Keratinocyte (primary cell): ENCODE measurements at regions not wholly inside any gene's neighbourhood (a gene's known extent, or its start where the extent isn't known, plus 50 kb on each side); places are given as distances from the start of the nearest gene placed in this dataset.

Source experiments
- DNase-seq: peaks from one replicate; pipeline ENCODE4 v3.0.0-alpha.2; 2011; ENCODE audit warnings: low read depth, missing footprints, low spot score
- FAIRE-seq: peaks from 2 replicates; lab custom pipeline; 2011; peaks lifted over from hg19 to GRCh38; lab: Jason Lieb, UNC
- H2AFZ ChIP-seq: 2 replicates; pipeline ENCODE4 v1.6.0; 2012; ENCODE audit warnings: low read length, control low read depth, inconsistent platforms; ENCODE audit not compliant: control insufficient read depth
- H3K27ac ChIP-seq: 2 replicates; pipeline ENCODE4 v1.5.1; 2011; ENCODE audit warnings: low read length; ENCODE audit not compliant: control insufficient read depth, insufficient read depth
- H3K27me3 ChIP-seq: 3 replicates; pipeline ENCODE4 v1.6.0; 2011; ENCODE audit warnings: low read length; ENCODE audit not compliant: control insufficient read depth, insufficient read depth; ENCODE audit errors: extremely low read depth
- H3K36me3 ChIP-seq, 2 experiments: 2 replicates in 1 of 2; 3 replicates in 1 of 2; pipeline ENCODE4 v1.5.1; 2011; ENCODE audit warnings: low read length in 2 of 2, mild to moderate bottlenecking in 1 of 2; ENCODE audit not compliant: control insufficient read depth in 2 of 2, insufficient read depth in 2 of 2; ENCODE audit errors: extremely low read depth in 1 of 2
- H3K4me1 ChIP-seq: 3 replicates; pipeline ENCODE4 v1.5.1; 2011; ENCODE audit warnings: low read length; ENCODE audit not compliant: control insufficient read depth, insufficient read depth; ENCODE audit errors: extremely low read depth
- H3K4me2 ChIP-seq: 3 replicates; pipeline ENCODE4 v1.6.0; 2011; ENCODE audit warnings: low read depth, low read length; ENCODE audit not compliant: control insufficient read depth, insufficient read depth; ENCODE audit errors: extremely low read depth
- H3K4me3 ChIP-seq, 3 experiments: fragments of 200-600 bp in 1 of 3; sonication (generic) in 1 of 3; 2 replicates in 2 of 3; 3 replicates in 1 of 3; pipeline ENCODE4 v1.5.1; 2011 to 2016; ENCODE audit warnings: low read length in 3 of 3, mild to moderate bottlenecking in 3 of 3, control low read depth in 2 of 3, inconsistent platforms in 1 of 3, low read depth in 1 of 3, mixed read lengths in 1 of 3, mixed run types in 1 of 3, moderate library complexity in 1 of 3; ENCODE audit not compliant: control insufficient read depth in 2 of 3, insufficient read depth in 2 of 3; ENCODE audit errors: extremely low read depth in 1 of 3
- H3K79me2 ChIP-seq: 2 replicates; pipeline ENCODE4 v1.6.0; 2012; ENCODE audit warnings: low read length; ENCODE audit not compliant: control insufficient read depth, insufficient read depth
- H3K9ac ChIP-seq: 3 replicates; pipeline ENCODE4 v1.6.0; 2011; ENCODE audit warnings: low read length; ENCODE audit not compliant: control insufficient read depth, insufficient read depth; ENCODE audit errors: extremely low read depth
- H3K9me1 ChIP-seq: 3 replicates; pipeline ENCODE4 v1.6.0; 2011; ENCODE audit warnings: low read length; ENCODE audit not compliant: control insufficient read depth, insufficient read depth; ENCODE audit errors: extremely low read depth
- H3K9me3 ChIP-seq: 2 replicates; pipeline ENCODE4 v1.5.1; 2012; ENCODE audit warnings: low read depth, low read length; ENCODE audit not compliant: control insufficient read depth
- H4K20me1 ChIP-seq: 3 replicates; pipeline ENCODE4 v1.6.0; 2011; ENCODE audit warnings: low read length; ENCODE audit not compliant: control insufficient read depth, insufficient read depth; ENCODE audit errors: extremely low read depth
- CTCF ChIP-seq, 3 experiments: IDR thresholded peaks in 1 of 3; conservative IDR thresholded peaks in 1 of 3; optimal IDR thresholded peaks in 1 of 3; 2 replicates in 2 of 3; 3 replicates in 1 of 3; pipeline versions ENCODE3 to v1.5.1; 2011; ENCODE audit warnings: low read length in 3 of 3, mild to moderate bottlenecking in 3 of 3, moderate library complexity in 2 of 3, control low read depth in 1 of 3, inconsistent platforms in 1 of 3; ENCODE audit not compliant: insufficient read depth in 2 of 3; ENCODE audit errors: extremely low read depth in 1 of 3
- EZH2 ChIP-seq: IDR thresholded peaks from one replicate; pipeline ENCODE4 v1.6.1; 2012; ENCODE audit warnings: inconsistent platforms, mild to moderate bottlenecking, low read length, moderate library complexity
- dilution Hi-C: fragments of 300-500 bp; cut with MboI; formaldehyde crosslinking; loops from one replicate; pipeline ENCODE4 v1.7.0; 2020; ENCODE audit warnings: low sequenced_read_pairs; ENCODE audit not compliant: extremely low pct_ligation_motif_present

GRCh38 chr1:82441402-82441801, 640.7 kb downstream of the ADGRL2 start:
- H3K4me3 ChIP-seq, result no peak overlapping the region
- H3K4me2 ChIP-seq, result no peak overlapping the region
- no peaks in the 10 kb centered on the region for H3K9me1 ChIP-seq
- H4K20me1 ChIP-seq, result no peaks in the 10 kb centered on the region
- TF ChIP-seq CTCF (optimal IDR thresholded peaks at IDR 0.05 in 1 of 3, IDR thresholded peaks at IDR 0.05 in 1 of 3, conservative IDR thresholded peaks at IDR 0.05 in 1 of 3; ENCODE audit: extremely low read depth in 1 of 3, insufficient read depth in 2 of 3, low read length in 3 of 3) (no peak), EZH2 (no peak)
- no peaks in the 10 kb centered on the region for H3K4me1 ChIP-seq
- no peaks in the 10 kb centered on the region for H3K27me3 ChIP-seq
- H3K79me2 ChIP-seq, result no peaks in the 10 kb centered on the region
- DNase-seq, result no peak
- no peak overlapping the region for H2AFZ ChIP-seq
- dilution Hi-C loops, result no loop called here
- no peak overlapping the region for H3K27ac ChIP-seq
- FAIRE-seq, result no peak
- no peak overlapping the region for H3K9ac ChIP-seq
- H3K36me3 ChIP-seq, result no peaks in the 10 kb centered on the region
- no peaks in the 10 kb centered on the region for H3K9me3 ChIP-seq

GRCh38 chr1:82423174-82423815, 622.6 kb downstream of the ADGRL2 start:
- no peak for DNase-seq
- dilution Hi-C loops, result no loop called here

More at GRCh38 chr1:82423174-82423815, 622.6 kb downstream of the ADGRL2 start:
- no peaks in the 10 kb centered on the region for H4K20me1 ChIP-seq
- H3K4me2 ChIP-seq, result no peak overlapping the region
- no peaks in the 10 kb centered on the region for H3K9me3 ChIP-seq
- no peak for FAIRE-seq
- H3K4me3 ChIP-seq, result no peak overlapping the region
- H2AFZ ChIP-seq, result no peak overlapping the region
- no peak overlapping the region for H3K9ac ChIP-seq
- no peaks in the 10 kb centered on the region for H3K79me2 ChIP-seq
- H3K27ac ChIP-seq, result no peak overlapping the region
- TF ChIP-seq EZH2, result no peak
- no peak for TF ChIP-seq CTCF (optimal IDR thresholded peaks at IDR 0.05 in 1 of 3, IDR thresholded peaks at IDR 0.05 in 1 of 3, conservative IDR thresholded peaks at IDR 0.05 in 1 of 3; ENCODE audit: extremely low read depth in 1 of 3, insufficient read depth in 2 of 3, low read length in 3 of 3)
- no peaks in the 10 kb centered on the region for H3K36me3 ChIP-seq
- H3K4me1 ChIP-seq, result no peaks in the 10 kb centered on the region
- no peaks in the 10 kb centered on the region for H3K9me1 ChIP-seq
- H3K27me3 ChIP-seq, result no peaks in the 10 kb centered on the region
